Fibroblast of skin of right quadriceps (primary cell): ENCODE measurements at regions not wholly inside any gene's neighbourhood (a gene's known extent, or its start where the extent isn't known, plus 50 kb on each side); places are given as distances from the start of the nearest gene placed in this dataset.

Source experiments
- DNase-seq: peaks from one replicate; pipeline ENCODE4 v3.0.0-alpha.2; 2013

GRCh38 chr10:123506455-123506854 is 159.7 kb upstream of the GPR26 start:
- no peak for DNase-seq

DNA sequence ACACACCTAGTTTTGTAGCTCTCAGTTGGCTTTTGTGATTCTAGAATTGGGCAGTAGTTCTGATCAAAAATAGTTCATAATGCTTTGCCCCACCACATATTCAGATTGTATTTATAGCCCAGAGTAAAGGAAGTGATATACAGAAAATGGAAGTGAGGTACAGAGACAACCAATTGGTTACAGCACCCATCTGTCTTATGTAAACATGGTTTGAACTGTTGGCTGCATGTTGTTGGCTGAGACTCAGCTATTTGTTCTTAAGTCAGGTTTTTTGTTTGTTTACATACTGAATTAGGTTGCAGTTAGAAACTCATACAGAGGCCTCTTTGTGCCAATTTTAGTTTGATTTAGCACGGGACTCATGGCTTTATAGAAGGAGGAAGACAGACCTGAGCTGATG is 158.9 kb upstream of the GPR26 start:
- DNase-seq: no peak

DNA sequence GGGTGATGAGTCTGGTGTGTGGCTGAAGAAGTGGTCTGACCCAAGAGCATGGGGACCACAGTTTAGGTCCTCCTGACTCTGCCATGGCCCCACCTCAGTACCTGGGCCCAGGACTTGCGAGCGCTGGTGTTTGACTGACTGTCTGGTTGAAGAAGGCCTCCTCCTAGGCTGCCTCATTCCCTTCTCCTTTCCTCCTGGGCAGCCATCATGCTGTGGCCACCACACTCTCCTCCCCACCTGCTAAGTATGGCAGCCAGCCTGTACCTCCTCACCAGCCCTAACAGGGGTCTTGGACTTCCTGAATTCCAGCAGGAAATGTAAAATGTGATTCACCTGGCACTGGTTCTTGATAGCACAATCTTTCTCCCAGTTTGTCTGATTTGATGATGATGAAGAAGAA is 156.8 kb upstream of the GPR26 start:
- no peak for DNase-seq

- DNase-seq: peak; percentile 4
Measured at GRCh38 chr10:123512901-123513775, 153.0 kb upstream of the GPR26 start.

DNA sequence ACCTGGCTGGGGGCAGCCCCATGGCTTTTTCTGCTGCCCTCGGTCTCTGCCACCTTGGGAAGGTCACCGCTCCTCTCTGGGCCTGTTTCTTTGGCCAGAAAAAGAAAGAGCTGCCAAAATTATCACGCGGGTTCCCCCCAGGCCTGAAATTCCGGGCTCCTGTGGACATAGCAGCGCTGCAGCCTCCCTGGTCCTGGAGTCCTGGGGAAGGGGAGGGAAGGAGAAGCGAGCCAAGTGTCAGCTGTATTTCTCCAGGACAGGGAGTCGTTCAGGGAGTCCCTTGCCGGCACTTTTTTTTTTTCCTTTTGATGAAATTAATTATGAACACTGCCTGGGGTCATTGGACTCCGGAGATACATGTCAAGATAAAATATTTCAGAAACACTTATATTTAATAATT is 152.3 kb upstream of the GPR26 start:
- no peak for DNase-seq

DNA sequence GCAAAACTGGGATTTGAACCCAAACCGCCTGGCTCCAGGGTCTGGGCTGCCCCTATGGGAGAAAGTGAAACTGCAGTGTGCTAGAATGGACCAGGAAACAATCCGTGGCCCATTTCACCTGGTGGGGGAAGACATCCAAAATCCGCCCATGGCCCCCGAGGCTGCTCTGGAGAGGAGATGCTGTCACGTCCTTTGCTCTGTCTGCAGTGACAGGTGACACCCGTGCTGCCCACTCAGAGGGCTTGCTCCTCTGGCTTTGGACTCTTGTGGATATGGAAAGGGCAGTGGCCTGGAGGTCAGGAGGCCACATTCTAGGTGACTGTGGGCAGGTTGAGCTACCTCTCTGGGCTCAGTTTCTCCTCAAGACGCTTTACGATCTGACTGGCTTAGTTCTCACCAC is 151.2 kb upstream of the GPR26 start:
- no peak for DNase-seq

- no peak for DNase-seq
Measured at GRCh38 chr10:123515661-123516060, 150.5 kb upstream of the GPR26 start.

DNA sequence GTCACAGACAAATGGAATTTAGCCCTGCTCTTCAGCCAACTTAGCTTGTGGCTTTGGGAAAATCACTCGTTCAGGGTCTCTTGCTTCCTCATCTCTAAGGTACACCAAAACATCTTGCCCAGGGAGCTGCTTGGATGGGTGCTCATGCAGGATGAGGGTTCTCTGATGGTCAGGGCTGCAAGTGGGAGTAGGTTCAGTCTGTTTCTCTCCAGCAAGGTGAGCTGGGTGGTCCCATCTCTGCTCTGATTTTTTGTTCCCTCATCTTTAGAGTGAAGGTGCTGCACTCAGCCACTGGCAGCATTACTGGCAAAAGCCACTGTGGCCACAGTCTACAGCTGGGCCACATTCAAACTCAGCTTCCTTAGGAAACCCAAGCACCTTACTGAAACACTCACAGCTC is 149.9 kb upstream of the GPR26 start:
- DNase-seq: no peak

- no peak for DNase-seq
Measured at GRCh38 chr10:123517426-123517825, 148.7 kb upstream of the GPR26 start.

DNA sequence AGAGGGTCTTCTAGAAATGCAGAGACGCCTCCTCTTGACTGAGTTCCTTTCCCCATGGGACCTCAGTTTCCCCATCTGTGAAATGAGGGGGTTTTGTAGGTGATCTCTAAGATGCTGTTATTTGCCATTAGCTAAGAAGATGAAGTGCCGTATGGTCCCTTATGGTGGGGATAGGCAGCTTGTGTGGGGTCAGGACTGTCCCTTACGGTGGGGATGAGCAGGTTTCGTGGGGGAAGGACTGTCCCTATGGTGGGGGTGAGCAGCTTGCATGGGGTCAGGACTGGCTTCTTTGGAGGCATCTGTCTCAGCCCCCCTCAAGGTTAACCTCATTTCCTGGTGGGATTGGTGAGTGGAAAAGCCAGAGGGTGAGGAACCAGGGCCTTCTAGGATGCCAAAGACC is 148.3 kb upstream of the GPR26 start:
- DNase-seq: no peak

- DNase-seq: no peak
Measured at GRCh38 chr10:123518765-123519164, 147.4 kb upstream of the GPR26 start.

- no peak for DNase-seq
Measured at GRCh38 chr10:123519861-123520260, 146.3 kb upstream of the GPR26 start.

GRCh38 chr10:123521076-123521475 is 145.1 kb upstream of the GPR26 start:
- no peak for DNase-seq

- DNase-seq: no peak
Measured at GRCh38 chr10:123521556-123521955, 144.6 kb upstream of the GPR26 start.

GRCh38 chr10:123522702-123523312 is 143.3 kb upstream of the GPR26 start:
- no peak for DNase-seq

DNA sequence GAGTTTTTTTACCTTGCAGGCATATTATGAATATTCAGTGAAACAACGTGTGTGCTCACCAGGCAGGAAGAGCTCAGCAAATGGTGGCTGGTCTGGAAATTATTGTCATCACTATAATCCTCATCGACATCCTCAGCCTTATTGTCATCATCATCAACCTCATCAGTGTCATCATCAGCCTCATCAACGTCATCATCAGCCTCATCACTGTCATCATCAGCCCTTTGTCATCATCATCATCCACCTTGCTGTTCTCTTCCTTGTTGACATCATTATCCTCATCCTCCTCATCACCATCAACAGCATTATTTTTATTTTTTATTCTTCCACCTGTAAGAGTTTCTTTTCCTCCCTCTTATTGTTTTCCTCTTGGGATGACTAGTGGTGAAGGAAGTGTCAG is 142.3 kb upstream of the GPR26 start:
- DNase-seq: no peak

DNA sequence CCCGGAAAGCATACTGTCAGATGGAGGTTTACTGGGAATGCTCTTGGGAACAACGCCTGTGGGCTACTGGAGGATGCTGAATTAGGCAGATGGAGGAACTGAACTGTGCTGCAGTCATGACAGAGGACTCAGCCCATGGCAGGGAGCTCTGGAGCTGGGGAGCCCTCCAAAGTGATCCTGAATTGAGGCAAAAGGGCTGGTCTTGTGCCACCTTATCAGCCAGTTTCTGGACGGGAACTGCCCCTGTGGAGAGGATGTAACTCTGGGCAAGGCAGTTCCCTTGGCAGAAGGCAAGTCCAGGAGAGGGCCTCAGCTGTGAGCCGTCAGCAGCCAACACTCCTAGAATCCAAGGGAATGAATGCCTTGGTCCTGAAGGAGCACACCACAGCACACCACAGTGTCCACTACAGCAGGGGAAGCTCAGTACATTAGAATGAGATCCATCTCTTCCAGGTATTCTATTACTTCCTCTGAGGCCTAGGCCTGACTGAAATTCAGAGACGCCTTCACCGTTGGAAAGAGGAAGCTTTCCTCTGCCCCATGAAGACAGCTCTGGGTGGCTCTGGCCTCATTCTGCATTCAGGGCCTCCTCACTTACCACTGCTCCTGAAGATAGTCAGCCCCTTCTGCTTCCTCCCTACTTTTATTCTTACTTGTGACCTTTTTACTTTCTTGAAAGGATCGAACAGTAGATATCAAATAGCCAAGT is 139.6 kb upstream of the GPR26 start:
- DNase-seq: no peak

DNA sequence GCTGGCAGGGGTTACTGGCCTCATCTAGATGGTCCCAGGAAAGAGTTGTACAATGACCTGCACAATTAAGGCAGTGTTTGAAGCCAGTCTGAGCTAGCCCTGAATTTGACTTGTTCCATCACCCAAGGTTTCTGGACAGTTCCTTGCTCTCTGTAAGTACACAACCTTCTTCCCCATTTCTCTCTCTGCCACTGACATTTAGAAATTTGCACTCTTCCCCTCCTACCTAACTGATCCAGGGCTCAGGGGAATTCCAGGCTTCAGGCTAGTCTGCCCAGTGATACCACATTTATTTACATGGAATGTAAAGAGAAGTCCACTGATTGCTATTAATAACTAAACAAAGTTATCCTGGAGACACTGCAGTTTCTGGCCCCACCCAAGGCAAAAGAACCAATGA is 139.0 kb upstream of the GPR26 start:
- DNase-seq: no peak

GRCh38 chr10:123529146-123529760 is 136.9 kb upstream of the GPR26 start:
- no peak for DNase-seq

- DNase-seq: no peak
Measured at GRCh38 chr10:123530166-123530870, 135.8 kb upstream of the GPR26 start.

DNA sequence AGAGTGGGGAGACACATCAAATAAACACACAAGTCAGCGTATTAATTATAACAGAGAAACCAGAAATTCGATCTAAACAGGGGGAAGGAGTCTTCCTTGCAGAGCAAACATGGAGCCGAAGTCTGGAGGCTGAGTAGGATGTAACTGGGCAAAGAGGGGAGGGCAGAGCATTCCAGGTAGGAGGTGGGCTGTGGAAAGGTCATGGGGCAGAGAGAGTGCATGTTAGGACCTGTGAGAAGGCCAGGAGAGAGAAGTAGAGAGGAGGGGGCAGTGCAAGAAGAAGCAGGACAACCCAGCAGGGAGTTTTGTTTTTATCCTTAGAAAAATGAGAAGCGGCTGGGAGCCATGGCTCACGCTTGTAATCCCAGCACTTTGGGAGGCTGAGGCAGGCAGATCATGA is 130.8 kb upstream of the GPR26 start:
- no peak for DNase-seq

- DNase-seq: no peak
Measured at GRCh38 chr10:123536176-123536845, 129.8 kb upstream of the GPR26 start.
